ENCODE measurements at regions not wholly inside any gene's neighbourhood (a gene's known extent, or its start where the extent isn't known, plus 50 kb on each side); places are given as distances from the start of the nearest gene placed in this dataset.
"Not testable (repeated sequence)": the region's sequence is repeated elsewhere in the genome, so short reads cannot be mapped to it uniquely, and the experiment has no call there.

GRCh38 chr7:6991169-6991611 is 165.1 kb upstream of the CCZ1B start:
- not testable (repeated sequence) for TF ChIP-seq POLR2A, CTCF (IDR thresholded peaks at IDR 0.05)

All from right lobe of liver (tissue), 4 donors.